HFFc6 (cell line): ENCODE measurements at regions not wholly inside any gene's neighbourhood (a gene's known extent, or its start where the extent isn't known, plus 50 kb on each side); places are given as distances from the start of the nearest gene placed in this dataset.

ENCODE experiments used
- DNase-seq: peaks from one replicate; pipeline ENCODE4 v3.0.0-alpha.2; 2018
- H3K27ac Mint-ChIP-seq: 2 replicates; pipeline ENCODE4 v1.8.0; 2020; ENCODE audit warnings: mild to moderate bottlenecking, mixed read lengths
- H3K27me3 Mint-ChIP-seq: 2 replicates; pipeline ENCODE4 v1.8.0; 2021; ENCODE audit warnings: mild to moderate bottlenecking, moderate library complexity, mixed read lengths; ENCODE audit not compliant: insufficient read depth
- H3K36me3 Mint-ChIP-seq: 2 replicates; pipeline ENCODE4 v1.8.0; 2021; ENCODE audit warnings: low read depth, mixed read lengths
- H3K4me1 Mint-ChIP-seq: 2 replicates; pipeline ENCODE4 v1.8.0; 2020; ENCODE audit warnings: low read depth, mixed read lengths
- H3K4me3 Mint-ChIP-seq: 2 replicates; pipeline ENCODE4 v1.8.0; 2020; ENCODE audit warnings: mild to moderate bottlenecking, moderate library complexity, mixed read lengths
- H3K9me3 Mint-ChIP-seq: 2 replicates; pipeline ENCODE4 v1.8.0; 2020; ENCODE audit warnings: mild to moderate bottlenecking, mixed read lengths
- TF ChIP-seq, protein P1 (sequence below): fragments of 200-600 bp; sonication (generic); IDR thresholded peaks from 2 replicates; pipeline ENCODE4 v1.5.0; 2021; ENCODE audit warnings: antibody characterized with exemption, mild to moderate bottlenecking

DNA sequence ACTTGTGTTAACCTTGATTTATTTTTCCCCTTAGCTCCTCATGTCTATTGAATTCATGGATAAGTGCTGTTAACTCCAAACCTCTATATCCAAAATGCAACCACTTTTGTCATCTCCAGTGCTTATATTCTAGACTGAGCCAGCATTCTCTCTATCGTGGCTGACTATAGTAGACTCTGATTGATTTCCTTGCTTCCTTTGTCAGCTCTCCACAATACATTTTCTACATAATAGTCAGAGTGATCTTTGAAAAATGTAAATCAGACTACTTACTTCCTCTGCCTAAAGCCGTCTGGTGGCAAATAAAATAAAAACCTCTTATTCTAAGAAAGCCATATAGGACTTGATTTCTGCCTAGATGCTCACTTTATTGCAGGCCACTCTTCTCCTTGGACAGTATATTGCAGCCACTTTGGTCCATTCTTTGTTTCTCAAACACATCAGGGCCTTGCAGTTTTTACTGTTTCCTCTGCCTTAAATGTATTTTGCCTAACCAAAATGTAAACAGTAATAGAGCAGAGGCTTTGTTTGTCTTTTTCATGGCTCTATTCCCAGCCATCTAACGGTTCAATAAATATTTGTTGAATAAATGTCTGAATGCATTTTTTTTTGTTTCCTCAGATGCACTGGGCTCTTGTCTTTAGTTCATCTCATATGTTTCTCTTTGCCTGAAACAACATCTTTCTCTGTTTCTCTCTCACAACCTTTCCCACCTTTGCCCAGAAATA lies 243.6 kb upstream of the CSNK1A1L start:
- Mint-ChIP-seq H3K4me3 (no peak overlapping the region; the same call in 1 of the 2 replicates), H3K9me3 (no peaks in the 10 kb centered on the region), H3K4me1 (peaks cover 18% of the 10 kb centered on the region), H3K36me3 (peaks cover 11% of the 10 kb centered on the region), H3K27ac (peak overlapping the region; percentile 44), H3K27me3 (no peaks in the 10 kb centered on the region)
- TF ChIP-seq, protein P1, sequence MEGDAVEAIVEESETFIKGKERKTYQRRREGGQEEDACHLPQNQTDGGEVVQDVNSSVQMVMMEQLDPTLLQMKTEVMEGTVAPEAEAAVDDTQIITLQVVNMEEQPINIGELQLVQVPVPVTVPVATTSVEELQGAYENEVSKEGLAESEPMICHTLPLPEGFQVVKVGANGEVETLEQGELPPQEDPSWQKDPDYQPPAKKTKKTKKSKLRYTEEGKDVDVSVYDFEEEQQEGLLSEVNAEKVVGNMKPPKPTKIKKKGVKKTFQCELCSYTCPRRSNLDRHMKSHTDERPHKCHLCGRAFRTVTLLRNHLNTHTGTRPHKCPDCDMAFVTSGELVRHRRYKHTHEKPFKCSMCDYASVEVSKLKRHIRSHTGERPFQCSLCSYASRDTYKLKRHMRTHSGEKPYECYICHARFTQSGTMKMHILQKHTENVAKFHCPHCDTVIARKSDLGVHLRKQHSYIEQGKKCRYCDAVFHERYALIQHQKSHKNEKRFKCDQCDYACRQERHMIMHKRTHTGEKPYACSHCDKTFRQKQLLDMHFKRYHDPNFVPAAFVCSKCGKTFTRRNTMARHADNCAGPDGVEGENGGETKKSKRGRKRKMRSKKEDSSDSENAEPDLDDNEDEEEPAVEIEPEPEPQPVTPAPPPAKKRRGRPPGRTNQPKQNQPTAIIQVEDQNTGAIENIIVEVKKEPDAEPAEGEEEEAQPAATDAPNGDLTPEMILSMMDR: no peak
- DNase-seq: peak; percentile 15

DNA sequence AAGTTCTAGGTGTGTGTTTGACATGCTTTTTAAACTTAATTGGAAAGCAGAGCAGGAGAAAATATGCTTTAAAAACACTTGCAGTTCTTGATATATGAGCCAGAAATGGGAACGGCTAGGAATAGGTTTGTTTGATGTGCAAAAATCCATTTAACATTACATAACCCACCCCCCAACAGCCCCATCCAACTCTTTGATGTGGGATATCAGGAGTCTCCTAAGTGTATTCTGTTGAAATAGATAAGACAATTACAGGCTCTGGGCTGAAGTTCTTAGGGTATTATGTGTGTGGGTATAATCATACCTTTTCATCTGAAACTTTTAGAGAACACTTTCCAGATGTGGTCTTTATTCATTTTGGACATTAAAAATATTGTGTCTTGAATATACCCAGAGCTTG lies 240.4 kb upstream of the CSNK1A1L start:
- no peak overlapping the region for H3K27ac Mint-ChIP-seq
- H3K36me3 Mint-ChIP-seq: peaks cover 11% of the 10 kb centered on the region
- no peak for DNase-seq
- H3K27me3 Mint-ChIP-seq: no peaks in the 10 kb centered on the region; the same call in 1 of the 2 replicates
- no peaks in the 10 kb centered on the region for H3K9me3 Mint-ChIP-seq
- H3K4me1 Mint-ChIP-seq: peaks cover 18% of the 10 kb centered on the region
- TF ChIP-seq, protein P1: no peak
- no peak overlapping the region for H3K4me3 Mint-ChIP-seq

DNA sequence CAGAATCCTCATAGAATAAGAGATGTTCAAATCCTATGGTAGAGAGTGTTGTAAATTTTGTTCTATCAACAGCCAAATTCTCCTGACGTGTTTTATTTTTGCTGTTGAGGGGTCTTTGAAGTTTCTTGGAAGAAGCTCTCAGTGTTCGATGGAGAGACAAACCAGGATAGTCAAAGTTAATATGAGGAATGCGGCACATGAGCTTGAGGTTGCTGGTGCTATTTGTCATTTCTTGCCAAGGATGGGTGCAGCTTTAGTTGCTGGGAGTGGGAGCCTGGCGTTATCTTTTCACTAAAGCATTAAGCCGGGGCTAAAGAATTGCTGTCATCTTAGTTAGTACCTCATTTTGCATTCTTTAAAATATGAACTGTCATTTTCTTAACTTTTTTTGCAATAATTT lies 239.9 kb upstream of the CSNK1A1L start:
- Mint-ChIP-seq H3K4me1 (peaks cover 18% of the 10 kb centered on the region), H3K36me3 (peaks cover 11% of the 10 kb centered on the region), H3K9me3 (no peaks in the 10 kb centered on the region), H3K4me3 (no peak overlapping the region), H3K27ac (no peak overlapping the region), H3K27me3 (no peaks in the 10 kb centered on the region; the same call in 1 of the 2 replicates)
- TF ChIP-seq, protein P1: no peak
- DNase-seq: no peak

DNA sequence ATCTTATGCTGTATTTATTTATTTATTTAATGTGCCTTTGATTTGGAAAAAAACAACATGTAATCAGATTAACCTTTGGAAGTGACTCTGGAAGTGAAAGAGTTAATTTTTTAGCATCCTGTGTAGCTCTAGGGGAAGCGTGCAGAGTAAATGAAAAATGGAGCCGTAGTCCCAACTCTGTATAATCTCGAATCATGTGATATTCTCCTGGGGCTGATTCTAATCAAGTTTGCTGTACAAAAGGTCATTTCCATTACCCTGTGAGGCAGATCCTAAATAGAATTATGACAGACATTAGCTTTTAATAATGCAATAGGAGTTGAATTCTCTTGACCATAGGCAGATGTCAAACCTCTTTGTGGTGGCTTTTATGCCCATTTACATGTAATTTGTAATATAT lies 238.6 kb upstream of the CSNK1A1L start:
- DNase-seq: no peak
- peaks cover 11% of the 10 kb centered on the region for H3K36me3 Mint-ChIP-seq
- H3K4me1 Mint-ChIP-seq: peaks cover 8% of the 10 kb centered on the region
- H3K4me3 Mint-ChIP-seq: no peak overlapping the region
- H3K9me3 Mint-ChIP-seq: no peaks in the 10 kb centered on the region
- H3K27me3 Mint-ChIP-seq: no peaks in the 10 kb centered on the region; the same call in 1 of the 2 replicates
- TF ChIP-seq, protein P1: no peak
- H3K27ac Mint-ChIP-seq: no peak overlapping the region

DNA sequence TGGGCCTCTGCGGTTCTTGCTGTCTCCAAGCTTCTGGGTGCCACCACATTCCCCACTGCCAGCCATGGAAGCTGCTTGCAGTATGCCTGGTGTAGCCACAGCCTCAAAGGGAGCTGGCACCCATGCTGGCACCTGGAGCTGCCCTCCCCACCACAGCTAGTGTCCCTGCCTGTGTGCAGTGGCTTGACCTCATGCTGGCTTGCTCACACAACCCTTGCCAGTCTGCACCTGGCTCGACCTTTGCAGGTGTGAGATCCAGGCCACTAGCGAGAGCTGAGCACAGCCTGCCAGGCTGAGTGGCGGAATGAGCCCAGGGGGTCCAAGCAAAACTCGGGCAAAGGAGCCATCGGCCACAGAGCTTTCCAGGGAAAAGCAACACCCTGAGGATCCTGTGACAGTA lies 236.7 kb upstream of the CSNK1A1L start:
- peaks cover 6% of the 10 kb centered on the region; the same call in 1 of the 2 replicates for H3K4me1 Mint-ChIP-seq
- no peak for DNase-seq
- no peak overlapping the region for H3K4me3 Mint-ChIP-seq
- H3K9me3 Mint-ChIP-seq: no peaks in the 10 kb centered on the region
- TF ChIP-seq, protein P1: no peak
- no peaks in the 10 kb centered on the region for H3K36me3 Mint-ChIP-seq
- H3K27me3 Mint-ChIP-seq: no peaks in the 10 kb centered on the region; the same call in 1 of the 2 replicates
- H3K27ac Mint-ChIP-seq: no peak overlapping the region
